Activated naive CD4-positive, alpha-beta T cell treated with anti-CD3 and anti-CD28 coated beads, Interleukin-2, amount 50 U/mL, for 24 hours (primary cell): ENCODE measurements at regions not wholly inside any gene's neighbourhood (a gene's known extent, or its start where the extent isn't known, plus 50 kb on each side); places are given as distances from the start of the nearest gene placed in this dataset.

Experiments used
- H3K27ac Mint-ChIP-seq: one replicate; pipeline ENCODE4 v1.8.0; 2021; ENCODE audit warnings: mild to moderate bottlenecking, mixed read lengths
- H3K27me3 Mint-ChIP-seq: one replicate; pipeline ENCODE4 v1.8.0; 2021; ENCODE audit warnings: mixed read lengths
- H3K36me3 Mint-ChIP-seq: one replicate; pipeline ENCODE4 v1.8.0; 2021; ENCODE audit warnings: mixed read lengths
- H3K4me1 Mint-ChIP-seq: one replicate; pipeline ENCODE4 v1.8.0; 2021; ENCODE audit warnings: mixed read lengths
- H3K4me3 Mint-ChIP-seq: one replicate; pipeline ENCODE4 v1.8.0; 2021; ENCODE audit warnings: mild to moderate bottlenecking, mixed read lengths
- H3K9me3 Mint-ChIP-seq: one replicate; pipeline ENCODE4 v1.8.0; 2021; ENCODE audit warnings: mixed read lengths

GRCh38 chr2:67050622-67051021, 346.5 kb upstream of the ETAA1 start:
- no peak overlapping the region for H3K4me3 Mint-ChIP-seq
- no peak overlapping the region for H3K27ac Mint-ChIP-seq
- H3K4me1 Mint-ChIP-seq: no peaks in the 10 kb centered on the region
- H3K27me3 Mint-ChIP-seq: no peaks in the 10 kb centered on the region
- peaks cover 11% of the 10 kb centered on the region for H3K9me3 Mint-ChIP-seq
- H3K36me3 Mint-ChIP-seq: no peaks in the 10 kb centered on the region

DNA sequence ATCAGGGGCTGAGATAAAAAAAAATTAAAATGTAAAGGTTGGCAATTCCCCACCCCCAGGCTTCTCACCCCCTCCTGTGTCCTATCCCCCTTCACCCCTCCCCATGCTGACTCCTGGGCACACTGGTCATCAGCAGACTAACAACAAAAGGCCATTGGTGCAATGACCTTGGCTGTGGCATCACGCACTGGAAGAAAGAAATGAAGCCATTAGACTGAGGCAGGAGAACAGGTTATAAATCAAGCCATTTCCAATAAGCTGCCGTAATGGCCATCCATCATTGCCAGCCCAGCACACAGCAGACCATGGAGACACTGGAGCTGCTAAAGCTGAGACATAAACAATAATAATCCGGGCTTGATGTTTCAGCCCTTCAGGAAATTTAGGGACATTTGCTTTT, 342.4 kb upstream of the ETAA1 start:
- Mint-ChIP-seq H3K27me3 (no peaks in the 10 kb centered on the region), H3K9me3 (no peaks in the 10 kb centered on the region), H3K4me1 (no peaks in the 10 kb centered on the region), H3K27ac (no peak overlapping the region), H3K36me3 (no peaks in the 10 kb centered on the region), H3K4me3 (no peak overlapping the region)

DNA sequence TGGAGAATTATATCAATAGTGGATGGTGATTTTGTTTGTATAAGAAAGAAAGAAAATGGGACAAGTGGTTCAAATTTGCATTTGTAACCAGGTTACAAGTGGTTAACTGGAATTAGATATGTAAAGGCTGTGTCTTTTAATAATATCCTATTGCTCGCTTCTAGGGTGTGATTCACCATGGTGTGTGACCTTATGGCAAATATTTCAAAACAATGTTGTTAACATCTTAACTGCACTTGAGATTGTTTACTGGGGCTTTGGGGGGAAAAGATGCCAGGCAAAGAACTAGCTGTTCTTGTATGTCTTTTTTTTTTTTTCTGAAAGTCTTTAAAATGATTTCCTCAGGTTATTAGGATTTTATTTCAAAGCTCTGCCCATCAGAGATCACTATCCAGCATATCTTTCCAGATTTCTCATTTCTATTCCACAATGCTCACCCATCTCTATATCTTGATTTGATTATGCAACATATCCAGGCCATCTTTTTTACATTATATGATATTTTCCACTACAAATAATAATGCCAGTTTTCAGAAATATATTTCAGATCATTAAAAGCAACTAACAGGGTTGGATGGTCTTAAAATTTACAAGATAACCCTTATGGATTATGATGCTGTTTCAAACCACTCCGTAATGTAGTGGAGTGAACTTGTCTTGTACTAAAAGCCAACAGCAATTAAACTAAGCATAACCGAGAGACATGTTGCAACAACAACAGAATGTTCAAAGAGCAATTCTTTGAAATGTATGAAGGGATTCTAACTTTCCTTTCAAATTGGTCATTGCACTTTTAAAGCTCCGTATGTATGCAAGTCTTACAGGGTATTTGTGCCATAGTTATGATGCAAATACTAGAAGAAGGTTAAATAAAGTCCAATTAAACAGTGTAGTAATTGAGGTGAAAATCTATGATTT, 341.5 kb upstream of the ETAA1 start:
- Mint-ChIP-seq H3K4me1 (no peaks in the 10 kb centered on the region), H3K4me3 (no peak overlapping the region), H3K9me3 (no peaks in the 10 kb centered on the region), H3K36me3 (no peaks in the 10 kb centered on the region), H3K27ac (no peak overlapping the region), H3K27me3 (no peaks in the 10 kb centered on the region)

DNA sequence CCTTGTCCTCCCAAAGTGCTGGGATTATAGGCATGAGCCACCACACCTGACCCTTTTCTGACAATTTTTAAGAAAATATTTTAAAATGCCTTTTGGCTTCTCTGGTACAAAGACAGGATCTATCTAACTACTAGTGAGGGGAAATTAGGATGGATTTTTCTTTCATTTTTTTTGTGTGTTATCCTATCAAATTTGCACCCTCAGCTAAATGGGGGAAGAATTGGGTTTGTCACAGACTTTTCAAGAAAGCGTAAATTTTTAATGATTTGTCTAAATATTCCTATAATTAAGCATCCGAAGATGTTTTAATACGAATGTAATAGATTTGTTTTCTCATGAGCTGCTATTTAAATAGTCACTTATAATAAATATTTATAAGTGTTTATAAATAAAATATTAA, 340.0 kb upstream of the ETAA1 start:
- H3K4me1 Mint-ChIP-seq: no peaks in the 10 kb centered on the region
- no peak overlapping the region for H3K27ac Mint-ChIP-seq
- no peak overlapping the region for H3K4me3 Mint-ChIP-seq
- no peaks in the 10 kb centered on the region for H3K27me3 Mint-ChIP-seq
- no peaks in the 10 kb centered on the region for H3K9me3 Mint-ChIP-seq
- no peaks in the 10 kb centered on the region for H3K36me3 Mint-ChIP-seq

- H3K4me1 Mint-ChIP-seq: no peaks in the 10 kb centered on the region
- H3K4me3 Mint-ChIP-seq: no peak overlapping the region
- no peaks in the 10 kb centered on the region for H3K27me3 Mint-ChIP-seq
- no peak overlapping the region for H3K27ac Mint-ChIP-seq
- H3K9me3 Mint-ChIP-seq: no peaks in the 10 kb centered on the region
- no peaks in the 10 kb centered on the region for H3K36me3 Mint-ChIP-seq
These were observed 339.0 kb upstream of the ETAA1 start for GRCh38 chr2:67057901-67058703.

- Mint-ChIP-seq H3K27me3 (no peaks in the 10 kb centered on the region), H3K9me3 (no peaks in the 10 kb centered on the region), H3K4me1 (no peaks in the 10 kb centered on the region), H3K27ac (no peak overlapping the region), H3K36me3 (no peaks in the 10 kb centered on the region), H3K4me3 (no peak overlapping the region)
These were observed 332.1 kb upstream of the ETAA1 start for GRCh38 chr2:67065046-67065445.

GRCh38 chr2:67066782-67067181, 330.4 kb upstream of the ETAA1 start:
- Mint-ChIP-seq H3K4me3 (no peak overlapping the region), H3K4me1 (no peaks in the 10 kb centered on the region), H3K9me3 (no peaks in the 10 kb centered on the region), H3K36me3 (no peaks in the 10 kb centered on the region), H3K27me3 (no peaks in the 10 kb centered on the region), H3K27ac (no peak overlapping the region)

- no peaks in the 10 kb centered on the region for H3K9me3 Mint-ChIP-seq
- H3K4me1 Mint-ChIP-seq: no peaks in the 10 kb centered on the region
These were observed 329.5 kb upstream of the ETAA1 start for GRCh38 chr2:67067656-67068055.

GRCh38 chr2:67070826-67071225, 326.3 kb upstream of the ETAA1 start:
- no peak overlapping the region for H3K4me3 Mint-ChIP-seq
- H3K27ac Mint-ChIP-seq: no peak overlapping the region
- H3K27me3 Mint-ChIP-seq: no peaks in the 10 kb centered on the region
- no peaks in the 10 kb centered on the region for H3K9me3 Mint-ChIP-seq
- H3K36me3 Mint-ChIP-seq: no peaks in the 10 kb centered on the region
- H3K4me1 Mint-ChIP-seq: no peaks in the 10 kb centered on the region

More at GRCh38 chr2:67067656-67068055, 329.5 kb upstream of the ETAA1 start:
- Mint-ChIP-seq H3K27me3 (no peaks in the 10 kb centered on the region), H3K4me3 (no peak overlapping the region), H3K36me3 (no peaks in the 10 kb centered on the region), H3K27ac (no peak overlapping the region)

DNA sequence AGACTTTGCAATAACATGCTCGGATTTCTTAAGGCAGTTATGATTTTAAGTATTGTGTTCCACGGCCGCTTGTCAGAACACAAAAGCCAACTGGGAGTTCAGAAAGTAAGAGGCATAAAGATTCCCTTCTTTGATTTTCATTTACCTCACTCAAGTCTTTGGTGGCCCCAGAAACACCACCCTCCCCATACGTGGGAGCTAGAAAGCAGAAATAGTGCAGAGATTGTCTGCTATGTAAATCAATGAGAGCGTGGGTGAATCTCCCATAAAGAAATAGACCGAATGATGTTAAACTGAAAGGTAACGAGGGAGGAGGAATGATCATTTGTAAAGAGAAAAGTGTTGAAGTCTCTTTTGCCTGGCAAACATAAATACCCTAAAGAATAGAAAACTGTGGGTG, 322.1 kb upstream of the ETAA1 start:
- Mint-ChIP-seq H3K27me3 (no peaks in the 10 kb centered on the region), H3K4me3 (no peak overlapping the region), H3K36me3 (no peaks in the 10 kb centered on the region), H3K27ac (no peak overlapping the region), H3K4me1 (no peaks in the 10 kb centered on the region), H3K9me3 (no peaks in the 10 kb centered on the region)

DNA sequence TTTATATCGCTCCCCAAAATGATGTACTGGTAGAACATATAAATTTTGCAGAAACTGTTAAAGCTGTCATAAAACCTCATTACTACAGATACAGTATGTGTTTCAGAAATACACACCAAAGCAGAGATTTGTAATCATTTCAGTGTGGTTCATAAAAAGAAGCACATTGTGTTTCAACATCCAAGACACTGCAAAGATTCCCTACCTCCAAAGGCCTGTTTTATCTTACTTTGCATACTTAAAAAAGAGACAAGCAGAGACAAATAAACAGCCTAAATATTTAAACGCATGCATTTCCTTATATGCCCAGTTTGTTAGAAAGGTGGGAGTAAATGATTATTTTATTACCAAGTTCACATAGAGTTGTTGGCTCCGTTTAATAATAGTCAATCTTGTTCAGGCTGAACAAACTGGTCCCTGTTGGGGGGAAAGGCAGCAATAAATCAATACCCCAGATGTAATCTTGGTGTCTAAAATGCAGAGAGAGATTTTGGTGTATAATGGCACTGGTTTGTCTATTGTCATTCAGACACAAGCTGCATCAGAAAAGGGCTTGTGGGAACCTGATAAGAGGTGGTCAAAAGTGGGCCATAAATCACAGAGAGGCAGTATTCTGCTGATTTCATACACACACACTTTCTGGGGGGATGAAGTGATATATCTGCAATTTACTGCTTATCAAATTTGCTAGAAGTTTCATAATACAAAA, 321.4 kb upstream of the ETAA1 start:
- peaks cover 1% of the 10 kb centered on the region for H3K9me3 Mint-ChIP-seq
- no peaks in the 10 kb centered on the region for H3K27me3 Mint-ChIP-seq
- no peaks in the 10 kb centered on the region for H3K36me3 Mint-ChIP-seq
- H3K27ac Mint-ChIP-seq: no peak overlapping the region
- H3K4me3 Mint-ChIP-seq: no peak overlapping the region
- H3K4me1 Mint-ChIP-seq: no peaks in the 10 kb centered on the region

GRCh38 chr2:67076239-67076624, 320.9 kb upstream of the ETAA1 start:
- Mint-ChIP-seq H3K27me3 (peaks cover 1% of the 10 kb centered on the region), H3K27ac (no peak overlapping the region), H3K4me3 (no peak overlapping the region), H3K36me3 (no peaks in the 10 kb centered on the region), H3K4me1 (no peaks in the 10 kb centered on the region), H3K9me3 (peaks cover 6% of the 10 kb centered on the region)

- no peaks in the 10 kb centered on the region for H3K4me1 Mint-ChIP-seq
- H3K36me3 Mint-ChIP-seq: no peaks in the 10 kb centered on the region
- H3K9me3 Mint-ChIP-seq: peaks cover 6% of the 10 kb centered on the region
- peaks cover 1% of the 10 kb centered on the region for H3K27me3 Mint-ChIP-seq
- H3K27ac Mint-ChIP-seq: no peak overlapping the region
- no peak overlapping the region for H3K4me3 Mint-ChIP-seq
These were observed 317.4 kb upstream of the ETAA1 start for GRCh38 chr2:67079729-67080128.

DNA sequence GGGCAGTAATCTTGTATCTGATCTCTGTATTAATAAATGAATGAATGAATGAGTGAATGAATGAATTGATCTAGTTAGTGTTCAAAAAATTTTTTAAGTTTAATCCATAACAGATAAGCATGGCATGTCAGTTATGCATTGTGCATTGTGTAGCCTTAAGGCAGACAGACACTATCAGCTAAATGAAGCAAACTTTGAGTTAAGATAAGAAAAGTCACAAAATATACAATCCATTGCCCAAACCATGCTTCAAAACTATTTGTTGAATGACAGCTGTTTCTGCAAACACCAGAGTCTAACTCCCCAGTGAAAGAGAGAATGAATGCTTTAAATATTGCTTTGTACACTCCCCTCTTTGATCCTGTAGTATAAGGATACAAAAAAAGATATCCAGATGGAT, 314.3 kb upstream of the ETAA1 start:
- peaks cover 11% of the 10 kb centered on the region for H3K9me3 Mint-ChIP-seq
- H3K27me3 Mint-ChIP-seq: peaks cover 1% of the 10 kb centered on the region
- H3K36me3 Mint-ChIP-seq: no peaks in the 10 kb centered on the region
- H3K27ac Mint-ChIP-seq: no peak overlapping the region
- H3K4me1 Mint-ChIP-seq: no peaks in the 10 kb centered on the region
- no peak overlapping the region for H3K4me3 Mint-ChIP-seq

GRCh38 chr2:67083951-67084350, 313.2 kb upstream of the ETAA1 start:
- H3K36me3 Mint-ChIP-seq: no peaks in the 10 kb centered on the region
- H3K4me3 Mint-ChIP-seq: no peak overlapping the region
- H3K27me3 Mint-ChIP-seq: peaks cover 1% of the 10 kb centered on the region
- no peaks in the 10 kb centered on the region for H3K4me1 Mint-ChIP-seq
- no peak overlapping the region for H3K27ac Mint-ChIP-seq
- H3K9me3 Mint-ChIP-seq: peaks cover 11% of the 10 kb centered on the region

GRCh38 chr2:67085146-67085545, 312.0 kb upstream of the ETAA1 start:
- peaks cover 1% of the 10 kb centered on the region for H3K27me3 Mint-ChIP-seq
- no peaks in the 10 kb centered on the region for H3K36me3 Mint-ChIP-seq
- no peaks in the 10 kb centered on the region for H3K4me1 Mint-ChIP-seq
- H3K27ac Mint-ChIP-seq: no peak overlapping the region
- H3K4me3 Mint-ChIP-seq: no peak overlapping the region
- H3K9me3 Mint-ChIP-seq: peaks cover 11% of the 10 kb centered on the region
